ENCODE measurements at regions not wholly inside any gene's neighbourhood (a gene's known extent, or its start where the extent isn't known, plus 50 kb on each side); places are given as distances from the start of the nearest gene placed in this dataset.
"Not testable (repeated sequence)": the region's sequence is repeated elsewhere in the genome, so short reads cannot be mapped to it uniquely, and the experiment has no call there.

GRCh38 chr2:22126106-22126505, 1002.3 kb downstream of the TDRD15 start:
- peaks cover 0 to 3% (median 0%) of the 10 kb centered on the region in 5 donors for H3K27me3 ChIP-seq (ENCODE audit: control insufficient read depth in 5 of 5, insufficient read depth in 4 of 5, low read length in 5 of 5)
- H3K4me1 ChIP-seq (ENCODE audit: control insufficient read depth in 5 of 5, insufficient read depth in 5 of 5, low read length in 5 of 5) = no peaks in the 10 kb centered on the region
- H3K4me3 ChIP-seq (ENCODE audit: low read depth in 1 of 5, low read length in 5 of 5) = no peak overlapping the region
- no peak overlapping the region for H3K27ac ChIP-seq (ENCODE audit: low read depth, low read length)
- no peaks in the 10 kb centered on the region for H3K9me3 ChIP-seq (ENCODE audit: control insufficient read depth in 5 of 5, low read length in 5 of 5)
- no peak overlapping the region for H3K9ac ChIP-seq (ENCODE audit: low read length in 5 of 5)
- no peaks in the 10 kb centered on the region for H3K36me3 ChIP-seq (ENCODE audit: control insufficient read depth in 5 of 5, insufficient read depth in 5 of 5, low read length in 5 of 5)

GRCh38 chr2:22126978-22127377, 1003.2 kb downstream of the TDRD15 start:
- no peak overlapping the region for H3K27ac ChIP-seq (ENCODE audit: low read depth, low read length)
- no peaks in the 10 kb centered on the region for H3K4me1 ChIP-seq (ENCODE audit: control insufficient read depth in 5 of 5, insufficient read depth in 5 of 5, low read length in 5 of 5)
- H3K9me3 ChIP-seq (ENCODE audit: control insufficient read depth in 5 of 5, low read length in 5 of 5) = no peaks in the 10 kb centered on the region
- H3K36me3 ChIP-seq (ENCODE audit: control insufficient read depth in 5 of 5, insufficient read depth in 5 of 5, low read length in 5 of 5) = no peaks in the 10 kb centered on the region
- no peak overlapping the region for H3K9ac ChIP-seq (ENCODE audit: low read length in 5 of 5)
- H3K4me3 ChIP-seq (ENCODE audit: low read depth in 1 of 5, low read length in 5 of 5) = no peak overlapping the region
- H3K27me3 ChIP-seq (ENCODE audit: control insufficient read depth in 5 of 5, insufficient read depth in 4 of 5, low read length in 5 of 5) = peaks cover 0 to 3% (median 0%) of the 10 kb centered on the region in 5 donors

- no peak overlapping the region for H3K27ac ChIP-seq (ENCODE audit: low read depth, low read length)
- no peak overlapping the region for H3K4me3 ChIP-seq (ENCODE audit: low read depth in 1 of 5, low read length in 5 of 5)
These were observed 1010.7 kb downstream of the TDRD15 start for GRCh38 chr2:22134421-22134820.

GRCh38 chr2:22136446-22136845, 1012.7 kb downstream of the TDRD15 start:
- no peaks in the 10 kb centered on the region for H3K4me1 ChIP-seq (ENCODE audit: control insufficient read depth in 5 of 5, insufficient read depth in 5 of 5, low read length in 5 of 5)
- H3K36me3 ChIP-seq (ENCODE audit: control insufficient read depth in 5 of 5, insufficient read depth in 5 of 5, low read length in 5 of 5) = no peaks in the 10 kb centered on the region
- no peaks in the 10 kb centered on the region for H3K9me3 ChIP-seq (ENCODE audit: control insufficient read depth in 5 of 5, low read length in 5 of 5)
- H3K4me3 ChIP-seq (ENCODE audit: low read depth in 1 of 5, low read length in 5 of 5) = no peak overlapping the region
- no peak overlapping the region for H3K27ac ChIP-seq (ENCODE audit: low read depth, low read length)
- H3K27me3 ChIP-seq (ENCODE audit: control insufficient read depth in 5 of 5, insufficient read depth in 4 of 5, low read length in 5 of 5) = no peaks in the 10 kb centered on the region
- H3K9ac ChIP-seq (ENCODE audit: low read length in 5 of 5) = no peak overlapping the region

More at GRCh38 chr2:22134421-22134820, 1010.7 kb downstream of the TDRD15 start:
- Histone ChIP-seq H3K9me3 (ENCODE audit: control insufficient read depth in 5 of 5, low read length in 5 of 5) (no peaks in the 10 kb centered on the region), H3K9ac (ENCODE audit: low read length in 5 of 5) (no peak overlapping the region), H3K4me1 (ENCODE audit: control insufficient read depth in 5 of 5, insufficient read depth in 5 of 5, low read length in 5 of 5) (no peaks in the 10 kb centered on the region), H3K27me3 (ENCODE audit: control insufficient read depth in 5 of 5, insufficient read depth in 4 of 5, low read length in 5 of 5) (no peaks in the 10 kb centered on the region), H3K36me3 (ENCODE audit: control insufficient read depth in 5 of 5, insufficient read depth in 5 of 5, low read length in 5 of 5) (no peaks in the 10 kb centered on the region)

- Histone ChIP-seq H3K27me3 (ENCODE audit: control insufficient read depth in 5 of 5, insufficient read depth in 4 of 5, low read length in 5 of 5) (no peaks in the 10 kb centered on the region), H3K4me3 (ENCODE audit: low read depth in 1 of 5, low read length in 5 of 5) (no peak overlapping the region), H3K9ac (ENCODE audit: low read length in 5 of 5) (no peak overlapping the region), H3K9me3 (ENCODE audit: control insufficient read depth in 5 of 5, low read length in 5 of 5) (peaks cover 0 to 11% (median 0%) of the 10 kb centered on the region in 5 donors), H3K4me1 (ENCODE audit: control insufficient read depth in 5 of 5, insufficient read depth in 5 of 5, low read length in 5 of 5) (no peaks in the 10 kb centered on the region), H3K36me3 (ENCODE audit: control insufficient read depth in 5 of 5, insufficient read depth in 5 of 5, low read length in 5 of 5) (no peaks in the 10 kb centered on the region), H3K27ac (ENCODE audit: low read depth, low read length) (no peak overlapping the region)
These were observed 1020.1 kb downstream of the TDRD15 start for GRCh38 chr2:22143840-22144239.

GRCh38 chr2:22153931-22154613, 1030.3 kb downstream of the TDRD15 start:
- peaks cover 0 to 3% (median 0%) of the 10 kb centered on the region in 5 donors for H3K4me1 ChIP-seq (ENCODE audit: control insufficient read depth in 5 of 5, insufficient read depth in 5 of 5, low read length in 5 of 5)
- no peak overlapping the region for H3K9ac ChIP-seq (ENCODE audit: low read length in 5 of 5)
- no peaks in the 10 kb centered on the region for H3K36me3 ChIP-seq (ENCODE audit: control insufficient read depth in 5 of 5, insufficient read depth in 5 of 5, low read length in 5 of 5)
- peaks cover 0 to 4% (median 0%) of the 10 kb centered on the region in 5 donors for H3K27me3 ChIP-seq (ENCODE audit: control insufficient read depth in 5 of 5, insufficient read depth in 4 of 5, low read length in 5 of 5)
- H3K27ac ChIP-seq (ENCODE audit: low read depth, low read length) = no peak overlapping the region
- H3K9me3 ChIP-seq (ENCODE audit: control insufficient read depth in 5 of 5, low read length in 5 of 5) = peaks cover 0 to 7% (median 0%) of the 10 kb centered on the region in 5 donors
- H3K4me3 ChIP-seq (ENCODE audit: low read depth in 1 of 5, low read length in 5 of 5) = no peak overlapping the region

- not testable (repeated sequence) for H3K9me3 ChIP-seq (ENCODE audit: control insufficient read depth in 5 of 5, low read length in 5 of 5); H3K27me3 ChIP-seq (ENCODE audit: control insufficient read depth in 5 of 5, insufficient read depth in 4 of 5, low read length in 5 of 5)
These were observed 1032.9 kb downstream of the TDRD15 start for GRCh38 chr2:22156661-22157060.

GRCh38 chr2:22167256-22167655, 1043.5 kb downstream of the TDRD15 start:
- no peak overlapping the region for H3K27ac ChIP-seq (ENCODE audit: low read depth, low read length)
- no peaks in the 10 kb centered on the region for H3K36me3 ChIP-seq (ENCODE audit: control insufficient read depth in 5 of 5, insufficient read depth in 5 of 5, low read length in 5 of 5)
- H3K9ac ChIP-seq (ENCODE audit: low read length in 5 of 5) = no peak overlapping the region
- H3K4me1 ChIP-seq (ENCODE audit: control insufficient read depth in 5 of 5, insufficient read depth in 5 of 5, low read length in 5 of 5) = no peaks in the 10 kb centered on the region
- peaks cover 0 to 10% (median 5%) of the 10 kb centered on the region in 5 donors for H3K9me3 ChIP-seq (ENCODE audit: control insufficient read depth in 5 of 5, low read length in 5 of 5)
- peak overlapping the region in 1 of 5 donors; percentile 1 for H3K4me3 ChIP-seq (ENCODE audit: low read depth in 1 of 5, low read length in 5 of 5)
- H3K27me3 ChIP-seq (ENCODE audit: control insufficient read depth in 5 of 5, insufficient read depth in 4 of 5, low read length in 5 of 5) = no peaks in the 10 kb centered on the region

More at GRCh38 chr2:22156661-22157060, 1032.9 kb downstream of the TDRD15 start:
- not testable (repeated sequence) for H3K36me3 ChIP-seq (ENCODE audit: control insufficient read depth in 5 of 5, insufficient read depth in 5 of 5, low read length in 5 of 5); H3K9ac ChIP-seq (ENCODE audit: low read length in 5 of 5); H3K4me1 ChIP-seq (ENCODE audit: control insufficient read depth in 5 of 5, insufficient read depth in 5 of 5, low read length in 5 of 5); H3K27ac ChIP-seq (ENCODE audit: low read depth, low read length); H3K4me3 ChIP-seq (ENCODE audit: low read depth in 1 of 5, low read length in 5 of 5)

GRCh38 chr2:22175003-22175402, 1051.2 kb downstream of the TDRD15 start:
- no peaks in the 10 kb centered on the region for H3K27me3 ChIP-seq (ENCODE audit: control insufficient read depth in 5 of 5, insufficient read depth in 4 of 5, low read length in 5 of 5)
- no peak overlapping the region for H3K9ac ChIP-seq (ENCODE audit: low read length in 5 of 5)
- H3K27ac ChIP-seq (ENCODE audit: low read depth, low read length) = no peak overlapping the region
- H3K4me1 ChIP-seq (ENCODE audit: control insufficient read depth in 5 of 5, insufficient read depth in 5 of 5, low read length in 5 of 5) = no peaks in the 10 kb centered on the region
- H3K4me3 ChIP-seq (ENCODE audit: low read depth in 1 of 5, low read length in 5 of 5) = no peak overlapping the region
- H3K9me3 ChIP-seq (ENCODE audit: control insufficient read depth in 5 of 5, low read length in 5 of 5) = peaks cover 0 to 6% (median 0%) of the 10 kb centered on the region in 5 donors
- H3K36me3 ChIP-seq (ENCODE audit: control insufficient read depth in 5 of 5, insufficient read depth in 5 of 5, low read length in 5 of 5) = no peaks in the 10 kb centered on the region

- no peak overlapping the region for H3K27ac ChIP-seq (ENCODE audit: low read depth, low read length)
- H3K4me1 ChIP-seq (ENCODE audit: control insufficient read depth in 5 of 5, insufficient read depth in 5 of 5, low read length in 5 of 5) = no peaks in the 10 kb centered on the region
- no peaks in the 10 kb centered on the region for H3K36me3 ChIP-seq (ENCODE audit: control insufficient read depth in 5 of 5, insufficient read depth in 5 of 5, low read length in 5 of 5)
- H3K9ac ChIP-seq (ENCODE audit: low read length in 5 of 5) = no peak overlapping the region
- peaks cover 0 to 2% (median 0%) of the 10 kb centered on the region in 5 donors for H3K9me3 ChIP-seq (ENCODE audit: control insufficient read depth in 5 of 5, low read length in 5 of 5)
- no peaks in the 10 kb centered on the region for H3K27me3 ChIP-seq (ENCODE audit: control insufficient read depth in 5 of 5, insufficient read depth in 4 of 5, low read length in 5 of 5)
- H3K4me3 ChIP-seq (ENCODE audit: low read depth in 1 of 5, low read length in 5 of 5) = no peak overlapping the region
These were observed 1061.5 kb downstream of the TDRD15 start for GRCh38 chr2:22185251-22185650.
